HepG2 (cell line): ENCODE measurements at regions not wholly inside any gene's neighbourhood (a gene's known extent, or its start where the extent isn't known, plus 50 kb on each side); places are given as distances from the start of the nearest gene placed in this dataset.

Experiments
- ARID3A ChIP-seq: IDR thresholded peaks from 2 replicates; pipeline ENCODE4 v1.6.1; 2012; ENCODE audit warnings: low read depth, low read length, improper control_type of control experiment
- CREM ChIP-seq, 2 experiments: sonication (generic) in 1 of 2; formaldehyde crosslinking in 1 of 2; IDR thresholded peaks; 2 replicates each; pipeline versions ENCODE4 v1.4.0 to v1.6.1; 2016 to 2020; ENCODE audit warnings: antibody characterized with exemption in 1 of 2, mild to moderate bottlenecking in 1 of 2, missing genetic modification reagents in 1 of 2
- HIVEP1 ChIP-seq: sonication (generic); formaldehyde crosslinking; IDR thresholded peaks from 2 replicates; pipeline ENCODE4 v1.4.0; 2020; ENCODE audit warnings: mild to moderate bottlenecking, missing genetic modification reagents
- HMG20B ChIP-seq: conservative IDR thresholded peaks from 2 replicates; pipeline ENCODE4 v1.6.1; 2016; ENCODE audit warnings: missing genetic modification reagents, missing compliant biosample characterization
- MNT ChIP-seq: fragments of 450-650 bp; IDR thresholded peaks from 2 replicates; pipeline ENCODE4 v1.6.1; 2016
- TEF ChIP-seq: sonication (generic); formaldehyde crosslinking; IDR thresholded peaks from 2 replicates; pipeline ENCODE4 v1.5.0; 2020; ENCODE audit warnings: missing genetic modification reagents
- TGIF2 ChIP-seq: IDR thresholded peaks from 2 replicates; pipeline ENCODE4 v1.6.1; 2016; ENCODE audit warnings: control low read depth, missing compliant biosample characterization
- ZNF501 ChIP-seq: sonication (generic); formaldehyde crosslinking; IDR thresholded peaks from 2 replicates; pipeline ENCODE4 v1.5.1; 2020; ENCODE audit warnings: mild to moderate bottlenecking, moderate library complexity, missing genetic modification reagents
- ZNF597 ChIP-seq: sonication (generic); formaldehyde crosslinking; IDR thresholded peaks from 2 replicates; pipeline ENCODE4 v1.5.0; 2020; ENCODE audit warnings: missing genetic modification reagents
- ZZZ3 ChIP-seq: sonication (generic); formaldehyde crosslinking; IDR thresholded peaks from 2 replicates; pipeline ENCODE4 v1.4.0; 2020; ENCODE audit warnings: missing genetic modification reagents, mild to moderate bottlenecking, borderline replicate concordance

GRCh38 chr20:51129147-51129776, 106.4 kb upstream of the KCNG1 start (continued):
- no peak for TF ChIP-seq ARID3A
- no peak for TF ChIP-seq ZNF597 (CRISPR knock-in tag)
- no peak for TF ChIP-seq CREM (IDR thresholded peaks at IDR 0.05)
- TF ChIP-seq CREM (CRISPR knock-in tag; IDR thresholded peaks at IDR 0.05): no peak
- TF ChIP-seq ZNF501 (CRISPR knock-in tag): no peak
- no peak for TF ChIP-seq ZZZ3
- TF ChIP-seq MNT: no peak
- TF ChIP-seq HMG20B (CRISPR knock-in tag): no peak
- TF ChIP-seq TGIF2 (CRISPR knock-in tag): no peak
- TF ChIP-seq TEF (CRISPR knock-in tag): no peak
- no peak for TF ChIP-seq HIVEP1 (CRISPR knock-in tag)
